SK-N-SH treated with all-trans-retinoic acid at 6 μM for 48 hours (cell line): ENCODE measurements at regions not wholly inside any gene's neighbourhood (a gene's known extent, or its start where the extent isn't known, plus 50 kb on each side); places are given as distances from the start of the nearest gene placed in this dataset.

Experiments used
- CSDC2 ChIP-seq: fragments of 250-450 bp; sonication (Bioruptor Pico); IDR thresholded peaks from 2 replicates; pipeline ENCODE4 v1.5.0; 2020; ENCODE audit warnings: mild to moderate bottlenecking, moderate library complexity
- RARB ChIP-seq: fragments of 250-450 bp; sonication (Bioruptor Pico); IDR thresholded peaks from 2 replicates; pipeline ENCODE4 v1.8.0; 2021; ENCODE audit warnings: mild to moderate bottlenecking, moderate library complexity
- TCF4 ChIP-seq: fragments of 250-450 bp; sonication (Bioruptor Pico); IDR thresholded peaks from 2 replicates; pipeline ENCODE4 v1.8.0; 2021; ENCODE audit warnings: mild to moderate bottlenecking, moderate library complexity, borderline replicate concordance
- ZFP30 ChIP-seq: fragments of 450-650 bp; formaldehyde crosslinking; IDR thresholded peaks from 2 replicates; pipeline ENCODE4 v1.5.0; 2022; ENCODE audit warnings: mild to moderate bottlenecking, moderate library complexity
- ZNF70 ChIP-seq: fragments of 450-650 bp; formaldehyde crosslinking; IDR thresholded peaks from 2 replicates; pipeline ENCODE4 v1.5.0; 2020; ENCODE audit warnings: mild to moderate bottlenecking, moderate library complexity
- TF ChIP-seq, protein P1 (sequence below): fragments of 250-450 bp; sonication (Bioruptor Pico); IDR thresholded peaks from 2 replicates; pipeline ENCODE4 v1.5.0; 2020; ENCODE audit warnings: mild to moderate bottlenecking, moderate library complexity

DNA sequence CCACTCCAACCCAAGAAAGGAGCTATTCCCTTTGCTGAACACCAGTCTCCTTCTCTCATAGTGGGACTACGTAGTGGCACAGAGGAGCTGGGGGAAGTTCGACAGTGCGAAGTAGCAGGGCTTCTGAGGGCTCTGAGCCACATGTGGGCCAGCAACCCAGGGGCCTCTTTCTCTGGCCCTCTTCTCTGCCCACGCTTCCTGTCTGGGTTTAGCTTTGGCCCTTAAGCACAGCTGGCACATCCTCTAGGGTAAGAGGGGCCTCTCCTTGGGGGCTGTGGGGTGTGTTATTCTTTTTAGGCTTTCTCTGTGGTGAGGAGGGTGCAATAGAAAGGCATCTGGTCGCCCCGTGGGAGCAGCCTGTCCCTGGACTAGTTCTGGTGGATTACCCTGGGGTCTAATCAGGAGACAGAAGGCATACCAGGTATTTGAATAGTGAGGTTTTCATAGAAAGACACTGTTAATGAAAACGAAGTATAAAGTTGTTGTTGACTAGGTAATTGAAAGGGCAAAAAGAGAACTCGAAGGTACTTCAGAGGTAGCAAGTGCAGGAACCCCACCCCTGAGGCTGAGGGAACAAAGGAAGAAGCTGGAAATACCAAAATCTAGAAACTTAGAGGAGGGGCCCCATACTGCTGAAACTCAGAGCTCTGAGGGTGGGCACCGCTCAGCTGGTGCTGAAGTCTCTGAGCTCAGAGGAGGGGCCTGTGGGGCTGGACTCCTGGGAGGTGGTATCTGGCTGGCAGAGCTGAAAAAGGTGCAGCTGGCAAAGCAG, 151.9 kb upstream of the RPS6KA3 start:
- TF ChIP-seq CSDC2 (no peak), ZNF70 (CRISPR knock-in tag) (no peak), ZFP30 (CRISPR knock-in tag) (no peak), RARB (no peak), TCF4 (CRISPR knock-in tag) (no peak)
- TF ChIP-seq, protein P1, sequence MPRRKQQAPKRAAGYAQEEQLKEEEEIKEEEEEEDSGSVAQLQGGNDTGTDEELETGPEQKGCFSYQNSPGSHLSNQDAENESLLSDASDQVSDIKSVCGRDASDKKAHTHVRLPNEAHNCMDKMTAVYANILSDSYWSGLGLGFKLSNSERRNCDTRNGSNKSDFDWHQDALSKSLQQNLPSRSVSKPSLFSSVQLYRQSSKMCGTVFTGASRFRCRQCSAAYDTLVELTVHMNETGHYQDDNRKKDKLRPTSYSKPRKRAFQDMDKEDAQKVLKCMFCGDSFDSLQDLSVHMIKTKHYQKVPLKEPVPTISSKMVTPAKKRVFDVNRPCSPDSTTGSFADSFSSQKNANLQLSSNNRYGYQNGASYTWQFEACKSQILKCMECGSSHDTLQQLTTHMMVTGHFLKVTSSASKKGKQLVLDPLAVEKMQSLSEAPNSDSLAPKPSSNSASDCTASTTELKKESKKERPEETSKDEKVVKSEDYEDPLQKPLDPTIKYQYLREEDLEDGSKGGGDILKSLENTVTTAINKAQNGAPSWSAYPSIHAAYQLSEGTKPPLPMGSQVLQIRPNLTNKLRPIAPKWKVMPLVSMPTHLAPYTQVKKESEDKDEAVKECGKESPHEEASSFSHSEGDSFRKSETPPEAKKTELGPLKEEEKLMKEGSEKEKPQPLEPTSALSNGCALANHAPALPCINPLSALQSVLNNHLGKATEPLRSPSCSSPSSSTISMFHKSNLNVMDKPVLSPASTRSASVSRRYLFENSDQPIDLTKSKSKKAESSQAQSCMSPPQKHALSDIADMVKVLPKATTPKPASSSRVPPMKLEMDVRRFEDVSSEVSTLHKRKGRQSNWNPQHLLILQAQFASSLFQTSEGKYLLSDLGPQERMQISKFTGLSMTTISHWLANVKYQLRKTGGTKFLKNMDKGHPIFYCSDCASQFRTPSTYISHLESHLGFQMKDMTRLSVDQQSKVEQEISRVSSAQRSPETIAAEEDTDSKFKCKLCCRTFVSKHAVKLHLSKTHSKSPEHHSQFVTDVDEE (CRISPR knock-in tag): no peak
